GM18907 (cell line): ENCODE measurements at regions not wholly inside any gene's neighbourhood (a gene's known extent, or its start where the extent isn't known, plus 50 kb on each side); places are given as distances from the start of the nearest gene placed in this dataset.

Experiments used
- ATAC-seq: cut with Tn5 transposase; IDR thresholded peaks from one replicate; pipeline ENCODE4 v1.9.1; 2021; ENCODE audit warnings: mild to moderate bottlenecking, moderate library complexity; ENCODE audit not compliant: unreplicated experiment

DNA sequence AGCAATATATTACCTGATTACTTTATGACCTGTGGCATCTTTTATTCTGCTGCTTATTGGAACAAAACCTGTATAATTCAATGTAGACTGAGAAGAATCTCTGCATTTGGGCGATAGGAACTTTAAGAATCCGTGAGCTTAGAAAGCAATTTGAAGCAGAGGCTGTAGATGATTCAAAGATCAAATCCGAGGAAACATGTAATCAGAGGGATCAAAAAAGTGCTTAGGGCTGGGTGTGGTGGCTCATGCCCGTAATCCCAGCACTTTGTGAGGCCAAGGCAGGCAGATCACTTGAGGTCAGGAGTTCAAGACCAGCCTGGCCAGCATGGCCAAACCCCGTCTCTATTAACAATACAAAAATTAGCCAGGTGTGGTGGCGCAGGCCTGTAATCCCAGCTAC, 198.4 kb downstream of the MTX2 start:
- no peak for ATAC-seq

DNA sequence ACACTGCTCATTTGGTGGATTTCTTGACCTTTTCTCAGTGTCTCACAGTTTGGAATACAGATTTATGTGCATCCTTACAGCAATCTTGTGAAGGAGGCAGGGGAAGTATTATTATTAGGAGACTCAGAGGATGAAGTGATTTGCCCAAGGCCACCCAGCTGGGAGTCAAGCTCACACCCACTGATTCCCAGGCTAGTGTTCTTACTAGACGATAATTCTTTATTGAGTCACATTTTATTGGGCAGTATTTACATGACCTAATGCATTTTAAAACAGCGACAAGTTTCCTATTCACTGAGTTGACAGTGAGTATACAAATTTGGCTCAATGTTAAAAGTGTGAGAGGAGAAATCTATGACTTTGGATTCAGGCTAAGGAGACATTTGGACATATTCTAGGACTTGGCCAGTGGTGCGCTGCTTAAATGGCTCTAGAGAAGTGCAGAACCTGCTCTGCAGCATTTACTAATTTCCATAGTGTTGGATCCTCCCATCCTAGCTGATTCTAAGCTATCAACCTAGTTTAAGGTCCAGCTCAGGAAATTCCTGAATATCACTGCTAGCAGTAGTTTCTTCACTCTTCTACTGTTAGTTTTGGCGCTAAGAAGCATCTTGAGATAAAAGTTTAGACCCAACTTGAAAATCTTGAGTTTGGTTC, 199.3 kb downstream of the MTX2 start:
- no peak for ATAC-seq

- no peak for ATAC-seq
Observed at GRCh38 chr2:176470713-176471112, 201.5 kb downstream of the MTX2 start.

- ATAC-seq: no peak
Observed at GRCh38 chr2:176471949-176472348, 202.7 kb downstream of the MTX2 start.

- ATAC-seq: no peak
Observed at GRCh38 chr2:176473177-176473576, 203.9 kb downstream of the MTX2 start.

GRCh38 chr2:176473851-176474250, 204.6 kb downstream of the MTX2 start:
- ATAC-seq: no peak

GRCh38 chr2:176477336-176477735, 208.1 kb downstream of the MTX2 start:
- ATAC-seq: no peak

DNA sequence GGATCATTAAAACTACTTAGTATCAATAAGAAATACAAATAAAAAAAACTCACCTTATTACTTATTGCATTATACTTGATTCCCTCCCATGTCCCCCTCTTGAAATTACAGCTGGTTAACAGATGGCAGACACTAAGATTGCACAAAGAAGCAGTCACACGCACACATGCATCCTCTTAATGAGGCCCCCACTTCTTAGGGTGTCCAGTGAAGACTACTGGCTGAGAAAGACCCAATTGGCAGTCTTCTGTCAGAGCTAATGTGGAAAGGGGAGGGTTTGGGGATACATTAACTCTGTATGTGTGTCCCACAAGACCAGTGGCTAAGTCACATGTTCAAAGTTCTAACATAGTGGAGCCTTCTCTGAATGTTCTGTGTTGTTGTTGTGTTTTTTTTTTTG, 210.7 kb downstream of the MTX2 start:
- no peak for ATAC-seq

DNA sequence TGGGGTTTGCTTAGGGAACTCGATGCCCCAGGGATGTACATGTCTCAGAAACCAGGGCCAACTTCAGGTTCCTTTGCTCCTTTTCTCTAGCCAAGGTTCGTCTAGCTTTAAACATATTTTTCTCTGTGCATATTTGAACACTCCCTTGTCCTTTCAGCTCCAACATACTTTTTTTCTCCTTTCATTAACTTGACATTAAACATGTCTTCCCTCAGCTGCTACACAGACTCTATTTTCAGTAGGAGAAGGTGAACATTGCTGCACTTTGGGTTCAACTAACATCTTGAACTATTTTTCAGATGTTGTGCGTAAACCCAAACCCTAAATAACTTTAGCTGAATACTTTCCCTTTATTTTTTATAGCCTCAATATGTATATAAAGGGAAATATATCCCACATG, 212.9 kb downstream of the MTX2 start:
- no peak for ATAC-seq

- no peak for ATAC-seq
Observed at GRCh38 chr2:176483476-176483875, 214.2 kb downstream of the MTX2 start.

DNA sequence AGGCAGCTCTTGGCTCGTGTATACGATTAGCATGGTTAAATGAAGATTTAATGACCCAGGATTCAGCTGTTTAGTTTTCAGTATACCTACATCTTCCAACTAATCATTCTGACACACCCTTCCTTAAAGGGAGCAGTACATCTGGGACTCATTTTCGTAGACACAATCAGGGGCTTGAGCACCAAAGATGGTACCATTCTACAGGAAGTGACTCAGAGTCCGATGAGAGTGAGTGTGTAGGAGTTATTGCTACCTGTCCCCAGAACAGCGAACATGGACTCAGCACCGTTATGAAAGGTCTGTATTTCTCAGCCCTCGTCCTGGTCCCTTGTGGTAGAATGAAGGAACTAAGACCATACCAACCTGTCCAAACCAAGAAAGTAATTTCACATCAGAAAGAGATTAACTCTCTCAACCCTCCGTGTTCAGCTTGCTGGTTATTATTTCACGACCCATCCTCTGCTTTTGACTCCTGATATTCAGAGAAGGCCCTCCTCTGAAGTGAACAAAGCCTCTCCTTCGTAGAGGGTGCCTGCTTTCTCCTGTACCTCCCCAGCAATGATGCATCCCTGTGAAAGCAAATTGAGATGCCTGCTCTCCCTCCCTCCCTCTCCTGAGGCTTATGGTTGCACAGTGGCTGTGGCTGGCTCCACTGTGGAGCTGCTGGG, 214.8 kb downstream of the MTX2 start:
- no peak for ATAC-seq

DNA sequence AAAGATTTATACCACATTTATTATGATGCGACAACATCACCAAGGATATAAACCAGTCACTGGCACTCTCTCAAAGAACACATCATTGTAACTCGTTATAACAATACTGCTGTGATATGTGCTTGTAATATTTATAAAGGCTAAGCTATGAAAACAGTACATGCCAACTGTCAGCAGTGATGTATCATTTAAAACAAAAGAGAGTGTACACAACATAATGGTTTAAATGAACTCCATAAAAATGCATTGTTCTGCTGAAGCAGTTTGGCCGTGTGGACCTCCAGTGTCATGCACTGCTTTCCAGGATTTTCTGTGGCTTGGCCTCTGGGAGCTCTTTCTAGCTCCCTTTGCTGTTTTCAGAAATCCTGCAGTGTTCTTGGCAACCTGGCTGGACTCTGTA, 215.6 kb downstream of the MTX2 start:
- no peak for ATAC-seq

GRCh38 chr2:176488431-176488830, 219.2 kb downstream of the MTX2 start:
- ATAC-seq: no peak

DNA sequence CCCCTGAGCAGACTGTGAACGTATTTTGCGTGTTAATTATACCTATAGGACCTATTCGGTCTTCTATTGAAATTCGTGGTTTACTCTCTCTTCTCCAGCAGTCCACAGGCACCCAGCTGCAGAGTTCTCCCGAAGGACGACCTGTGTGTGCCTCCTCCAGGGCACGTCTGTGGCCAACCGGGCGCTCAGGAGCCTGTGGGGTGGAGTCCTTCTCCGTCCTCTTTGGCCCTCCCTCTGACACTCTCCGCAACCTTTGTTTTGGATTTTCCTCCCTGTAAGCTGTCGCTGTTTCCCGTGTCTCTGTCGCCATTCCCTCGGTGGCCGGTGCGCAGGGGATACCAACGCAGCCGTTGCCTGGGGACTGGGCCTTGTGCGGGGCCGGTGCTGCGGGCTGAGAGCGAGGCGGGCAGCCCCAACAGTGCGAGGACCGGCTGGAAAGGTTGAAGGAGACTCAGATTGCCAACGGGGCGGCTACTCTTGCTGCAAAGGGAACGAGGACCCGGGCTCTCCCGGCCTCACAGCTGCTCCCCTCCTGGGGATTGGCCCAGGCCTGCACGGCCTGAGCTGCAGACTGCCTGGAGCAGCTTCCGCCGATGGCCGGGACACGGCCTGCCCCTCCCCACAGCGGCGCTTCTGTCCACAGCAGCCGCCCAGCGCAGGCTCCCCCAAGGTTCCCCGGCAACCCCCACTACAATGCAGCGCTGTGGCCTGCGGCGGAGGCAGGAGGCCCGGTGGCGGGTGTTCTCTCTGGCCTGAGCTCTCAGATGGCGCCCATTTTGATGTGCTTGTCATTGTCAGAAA, 221.0 kb downstream of the MTX2 start:
- ATAC-seq: no peak

DNA sequence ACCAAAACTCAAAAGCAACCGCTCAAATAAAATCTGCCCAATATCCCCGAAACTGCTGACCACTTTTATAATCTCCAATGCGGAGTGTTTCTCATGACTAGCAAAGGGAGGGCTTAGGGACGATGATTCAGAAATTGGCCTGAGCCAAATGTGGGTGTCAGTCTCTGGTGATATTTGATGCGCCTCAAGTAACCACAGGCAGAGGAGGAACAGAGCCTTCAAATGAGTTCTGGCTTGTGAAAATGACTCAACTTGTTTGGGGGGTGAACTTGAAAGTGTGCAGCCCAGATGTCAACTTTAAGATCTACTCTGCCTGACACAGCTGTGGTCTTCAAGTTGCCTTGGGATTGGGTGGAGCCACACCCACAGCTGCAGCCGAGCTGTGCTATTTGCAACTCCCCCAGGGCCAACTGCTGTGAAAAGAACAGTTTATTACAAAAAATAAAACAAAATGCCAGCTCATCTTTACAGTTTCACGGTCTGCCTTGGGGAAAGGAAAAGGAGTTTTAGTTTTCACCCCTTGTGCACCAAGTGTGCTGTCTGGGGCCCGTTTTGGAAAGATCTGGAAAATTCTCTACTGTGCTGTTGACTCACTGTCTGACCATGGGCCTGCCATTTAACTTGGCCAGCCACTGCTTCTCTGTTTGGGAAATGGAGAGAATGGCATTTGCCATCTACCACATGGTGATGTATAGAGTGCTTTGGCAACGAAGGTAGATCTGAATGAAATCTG, 222.1 kb downstream of the MTX2 start:
- peak; percentile 73 for ATAC-seq

- no peak for ATAC-seq
Observed at GRCh38 chr2:176492583-176492982, 223.3 kb downstream of the MTX2 start.

DNA sequence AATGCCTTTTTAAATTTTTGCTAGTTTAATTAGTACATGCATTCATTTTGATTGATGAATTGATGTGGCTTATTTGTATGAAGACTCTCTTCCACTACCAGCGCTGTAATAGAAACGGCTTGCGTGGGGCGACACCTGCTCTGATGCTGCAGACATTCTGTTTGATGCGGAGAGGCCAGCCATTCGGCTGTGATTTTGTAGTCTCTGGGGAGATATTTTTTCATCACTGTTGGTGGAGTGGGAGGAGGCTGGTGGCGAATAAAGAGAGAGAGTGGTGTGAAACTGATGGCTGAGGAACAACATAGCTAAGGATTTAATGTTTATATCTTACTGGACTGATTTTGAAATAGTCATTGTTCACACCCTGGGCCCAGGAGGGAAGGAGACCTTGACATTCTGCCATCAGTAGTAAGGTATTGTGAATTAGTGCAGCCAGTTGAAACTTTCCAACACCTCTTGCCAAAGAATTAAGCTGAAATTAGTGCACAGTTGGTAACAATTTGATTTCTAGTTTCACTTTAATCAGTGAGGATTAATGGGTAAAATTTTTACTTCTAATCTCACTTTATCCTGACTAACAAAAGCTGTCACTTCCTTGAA, 224.1 kb downstream of the MTX2 start:
- ATAC-seq: peak; percentile 55

DNA sequence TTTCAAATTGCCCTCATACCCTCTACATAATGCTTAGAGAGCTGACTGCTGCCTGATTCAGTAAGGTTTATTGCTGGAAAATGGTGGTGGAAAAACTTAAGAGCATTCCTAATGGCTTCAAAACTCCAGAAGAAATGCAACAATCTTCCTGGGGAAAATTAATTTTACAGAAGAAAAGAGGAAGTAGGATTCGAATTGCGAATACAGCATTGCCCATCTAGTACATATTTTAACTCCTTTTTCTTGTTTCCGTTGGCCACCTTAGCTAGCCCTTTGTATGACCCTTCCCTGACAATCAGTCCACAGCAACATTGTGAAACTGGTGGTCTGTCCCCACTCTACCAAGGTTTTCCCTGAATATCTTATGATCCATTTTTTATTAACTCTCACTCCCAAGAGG, 224.7 kb downstream of the MTX2 start:
- ATAC-seq: no peak

GRCh38 chr2:176494949-176495353, 225.7 kb downstream of the MTX2 start:
- ATAC-seq: no peak

GRCh38 chr2:176495826-176496225, 226.6 kb downstream of the MTX2 start:
- ATAC-seq: no peak

- no peak for ATAC-seq
Observed at GRCh38 chr2:176496761-176497160, 227.5 kb downstream of the MTX2 start.
